ENCODE measurements at regions not wholly inside any gene's neighbourhood (a gene's known extent, or its start where the extent isn't known, plus 50 kb on each side); places are given as distances from the start of the nearest gene placed in this dataset.

DNA sequence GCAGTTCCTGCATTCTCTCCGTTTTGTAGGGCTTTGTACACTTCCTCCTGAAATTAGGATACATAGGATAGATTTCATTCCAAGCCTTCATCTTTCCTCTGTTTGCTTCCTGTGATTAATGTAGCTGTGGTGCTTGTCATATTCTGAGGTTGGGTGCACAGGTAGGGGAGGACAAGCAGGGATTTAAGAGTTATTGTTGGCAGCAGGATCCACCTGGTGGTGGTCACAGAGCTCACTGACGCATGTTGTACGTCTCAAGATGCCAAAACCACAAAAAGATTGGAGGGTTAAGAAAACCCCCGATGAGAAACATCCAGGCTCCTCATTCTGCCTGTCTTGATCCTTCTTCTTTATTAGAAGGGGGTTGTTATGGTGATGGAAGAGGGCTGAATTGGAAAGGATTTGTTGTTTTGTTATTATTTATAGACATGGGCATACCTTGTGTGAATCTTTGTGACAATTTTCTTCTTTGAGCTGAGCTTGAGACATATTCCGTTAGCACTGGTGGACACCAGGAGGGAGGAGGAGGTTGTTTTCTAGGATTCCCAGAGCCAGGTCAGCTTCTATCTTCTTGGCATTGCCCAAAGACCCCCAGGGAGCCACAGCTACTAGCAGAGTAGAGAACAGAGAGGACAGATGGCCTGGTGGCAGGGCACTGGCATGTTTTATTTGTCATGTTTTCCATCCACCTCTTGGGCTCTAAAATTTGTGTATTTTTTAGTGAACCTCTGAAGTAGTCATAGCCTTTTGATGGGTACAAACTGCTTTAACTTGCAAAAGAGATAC is 57.7 kb upstream of the LARS2 start:
- no peak for DNase-seq

DNA sequence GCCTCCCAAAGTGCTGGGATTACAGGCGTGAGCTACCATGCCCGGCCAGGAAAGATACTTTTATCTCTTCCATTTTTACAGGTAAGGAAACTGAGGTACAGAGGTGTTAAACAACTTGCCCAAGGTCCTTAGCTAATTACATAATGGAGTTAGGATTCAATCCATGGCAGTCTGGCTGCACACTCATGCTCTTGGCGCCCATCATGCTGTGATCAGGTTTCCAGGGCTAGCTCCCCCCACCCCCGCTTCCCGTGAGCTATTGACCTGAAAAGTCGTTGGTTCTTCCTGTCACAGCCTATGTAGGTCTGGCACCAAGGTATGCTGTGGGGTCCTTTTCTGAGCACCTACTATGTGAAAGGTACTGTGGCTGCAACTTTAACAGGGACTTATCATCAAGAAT is 55.9 kb upstream of the LARS2 start:
- no peak for DNase-seq

DNA sequence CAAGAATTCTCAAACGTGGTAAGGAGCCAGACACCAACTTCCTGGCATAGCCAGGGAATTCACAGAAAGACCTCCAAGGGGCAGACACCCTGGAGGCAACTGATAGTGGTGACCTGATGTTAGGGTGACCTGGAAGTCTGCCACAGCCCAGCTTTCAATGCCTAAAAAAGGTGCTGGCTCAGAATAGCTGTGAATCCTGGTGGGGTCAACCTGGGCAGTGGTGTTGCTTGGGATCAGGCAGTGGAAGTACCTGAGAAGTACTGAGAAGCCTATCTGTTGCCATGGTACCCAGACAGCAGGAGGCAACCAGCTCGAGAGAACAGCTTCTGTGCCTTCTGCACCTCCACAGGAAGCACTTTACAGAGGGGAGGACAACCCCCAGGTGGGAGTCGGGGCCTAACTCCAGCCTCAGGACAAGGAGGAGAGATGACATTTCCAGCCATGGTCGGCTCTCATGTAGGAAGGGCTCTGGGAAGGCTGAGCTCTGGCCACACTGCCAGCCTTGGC is 55.4 kb upstream of the LARS2 start:
- peak; percentile 4 for DNase-seq

DNA sequence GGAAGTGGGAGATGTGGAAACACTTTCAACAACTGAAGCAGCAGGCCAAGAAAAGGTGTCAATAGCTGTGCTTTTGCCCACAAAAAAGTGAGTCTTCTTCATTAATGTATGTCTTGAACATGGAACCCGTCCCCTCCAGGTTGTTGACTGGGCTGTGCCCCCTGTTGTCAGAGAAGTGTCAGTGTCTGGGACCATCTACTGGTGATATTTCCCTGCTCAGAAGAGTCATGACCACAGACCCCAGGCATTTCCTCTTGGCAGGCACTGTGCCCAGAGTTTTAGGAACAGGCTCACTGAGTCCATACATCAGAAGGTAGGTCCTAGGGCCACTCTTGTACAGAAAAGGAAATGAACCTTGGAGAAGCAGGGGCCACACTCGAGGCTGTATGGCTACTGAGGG is 54.8 kb upstream of the LARS2 start:
- DNase-seq = peak; percentile 34

DNA sequence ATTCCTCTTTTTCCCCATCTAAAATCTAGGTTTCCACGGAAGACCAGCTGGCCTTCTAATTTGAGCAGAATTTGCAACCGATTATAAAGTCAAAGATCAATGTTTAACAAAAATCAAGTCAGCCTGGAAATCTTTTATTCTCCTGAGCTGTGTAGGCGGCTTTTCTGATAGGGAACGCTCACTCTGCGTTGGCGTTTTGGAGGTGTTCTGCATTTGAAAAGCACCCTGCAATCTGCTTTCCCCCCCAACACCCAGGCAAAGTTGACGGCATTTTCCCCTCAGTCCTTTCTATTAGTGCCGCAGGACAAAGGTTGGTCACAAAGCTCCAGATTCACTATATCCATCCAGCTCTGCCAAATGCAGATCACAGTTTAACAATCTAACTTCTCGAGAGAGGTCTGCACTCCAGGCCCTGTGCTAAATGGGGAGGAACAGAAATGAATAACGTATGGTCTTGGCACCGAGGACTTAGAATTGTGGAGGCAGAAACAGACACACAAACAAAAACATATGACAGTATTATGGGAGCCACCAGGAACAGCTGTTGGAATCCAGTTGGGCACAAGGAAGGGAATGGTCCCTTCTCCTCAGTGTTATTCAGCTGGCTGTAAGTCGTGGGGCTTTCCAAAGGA is 50.4 kb upstream of the LARS2 start:
- no peak for DNase-seq

Data from hematopoietic multipotent progenitor cell treated with erythropoietin and hydrocortisone succinate and interleukin-3 and kit ligand, for 6 days (in vitro differentiated cells).